ENCODE measurements at regions not wholly inside any gene's neighbourhood (a gene's known extent, or its start where the extent isn't known, plus 50 kb on each side); places are given as distances from the start of the nearest gene placed in this dataset.
"Not testable (repeated sequence)": the region's sequence is repeated elsewhere in the genome, so short reads cannot be mapped to it uniquely, and the experiment has no call there.

DNA sequence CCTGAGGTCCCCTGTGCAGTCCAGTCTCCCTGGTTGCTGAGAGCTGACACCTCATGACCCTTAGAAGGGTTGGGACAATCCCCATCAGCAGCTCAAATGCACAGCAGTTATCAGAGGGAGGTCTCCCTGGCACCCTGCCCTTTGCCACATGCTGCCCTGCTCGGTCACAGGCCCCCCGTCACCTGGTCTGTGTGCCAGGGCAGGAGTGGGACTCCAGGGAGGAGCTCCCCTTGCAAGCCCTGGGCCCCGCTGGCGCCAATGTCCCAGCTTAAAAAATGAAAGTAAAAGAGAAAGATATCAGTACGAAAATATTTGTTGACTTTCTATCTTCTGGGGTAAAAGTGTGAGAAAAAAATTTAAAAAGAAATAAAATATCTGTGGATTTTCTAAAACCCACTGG lies 68.1 kb upstream of the SLC22A16 start:
- Mint-ChIP-seq H3K27ac (no peak overlapping the region), H3K4me1 (ENCODE audit: low read depth) (peaks cover 9% of the 10 kb centered on the region), H3K4me3 (no peak overlapping the region), H3K9me3 (peaks cover 9% of the 10 kb centered on the region), H3K27me3 (peaks cover 5% of the 10 kb centered on the region), H3K36me3 (ENCODE audit: low read depth) (no peaks in the 10 kb centered on the region)
- intact Hi-C loops (cut with micrococcal nuclease) = no loop called here

DNA sequence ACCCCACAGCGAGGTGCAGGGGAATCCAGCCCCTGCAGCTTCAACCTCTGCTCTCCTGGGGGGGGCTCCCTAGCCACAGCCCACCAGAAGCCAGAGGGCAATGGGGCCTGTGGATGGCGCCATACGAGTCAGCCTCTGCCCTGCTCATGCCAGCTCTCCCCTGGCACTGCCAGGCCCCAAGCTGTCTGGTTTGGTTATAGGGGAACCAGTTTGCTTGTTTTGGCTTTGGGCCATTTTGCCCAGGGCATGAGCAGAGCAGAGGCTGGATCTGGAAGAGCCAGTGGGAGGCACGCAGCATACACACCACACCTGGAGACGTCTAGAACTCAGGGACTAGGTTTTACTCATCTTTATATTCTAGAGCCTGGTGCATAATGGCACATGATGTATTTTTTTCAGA lies 66.7 kb upstream of the SLC22A16 start:
- intact Hi-C loops (cut with micrococcal nuclease) = no loop called here
- Mint-ChIP-seq H3K27me3 (peaks cover 5% of the 10 kb centered on the region), H3K4me1 (ENCODE audit: low read depth) (peaks cover 9% of the 10 kb centered on the region), H3K36me3 (ENCODE audit: low read depth) (no peaks in the 10 kb centered on the region), H3K27ac (no peak overlapping the region), H3K4me3 (no peak overlapping the region), H3K9me3 (peaks cover 16% of the 10 kb centered on the region)

DNA sequence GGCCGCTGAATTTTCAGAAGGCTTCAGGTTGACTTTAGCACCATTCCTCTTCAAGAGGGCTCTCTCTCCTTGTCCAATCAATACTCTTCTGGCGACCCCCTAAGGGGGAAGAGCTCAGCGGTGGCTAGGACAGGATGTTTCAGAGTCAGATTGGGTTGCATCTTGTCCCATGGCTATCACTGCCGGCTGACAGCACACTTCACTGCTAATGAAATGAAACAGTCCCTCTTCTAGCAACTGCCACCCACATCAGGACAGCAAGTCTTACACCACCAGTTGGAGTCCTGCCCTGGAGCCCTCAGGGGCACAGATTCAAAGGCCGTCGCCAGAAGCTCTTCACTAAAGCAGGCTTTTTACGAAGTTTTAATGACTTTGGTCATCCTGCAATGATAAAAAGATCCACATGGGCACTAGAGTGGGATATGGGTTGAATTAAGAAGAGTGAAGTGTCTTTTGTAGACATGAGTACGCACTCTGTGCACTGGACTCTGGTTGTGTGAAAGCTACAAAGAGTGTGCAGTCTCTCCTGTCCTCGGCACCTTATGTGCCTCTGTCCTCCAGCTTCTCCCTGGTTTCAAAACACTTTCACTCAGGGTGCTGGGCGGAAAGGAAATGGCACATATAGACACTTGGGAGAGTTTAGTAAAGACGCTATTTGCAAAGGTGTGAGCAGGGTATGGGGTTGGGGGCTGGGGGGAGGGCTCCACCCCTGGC lies 66.1 kb upstream of the SLC22A16 start:
- peaks cover 5% of the 10 kb centered on the region for H3K27me3 Mint-ChIP-seq
- H3K4me1 Mint-ChIP-seq (ENCODE audit: low read depth) = peaks cover 12% of the 10 kb centered on the region
- no peak overlapping the region for H3K27ac Mint-ChIP-seq
- no peak overlapping the region for H3K4me3 Mint-ChIP-seq
- peaks cover 16% of the 10 kb centered on the region for H3K9me3 Mint-ChIP-seq
- intact Hi-C loops (cut with micrococcal nuclease) = no loop called here
- no peaks in the 10 kb centered on the region for H3K36me3 Mint-ChIP-seq (ENCODE audit: low read depth)

DNA sequence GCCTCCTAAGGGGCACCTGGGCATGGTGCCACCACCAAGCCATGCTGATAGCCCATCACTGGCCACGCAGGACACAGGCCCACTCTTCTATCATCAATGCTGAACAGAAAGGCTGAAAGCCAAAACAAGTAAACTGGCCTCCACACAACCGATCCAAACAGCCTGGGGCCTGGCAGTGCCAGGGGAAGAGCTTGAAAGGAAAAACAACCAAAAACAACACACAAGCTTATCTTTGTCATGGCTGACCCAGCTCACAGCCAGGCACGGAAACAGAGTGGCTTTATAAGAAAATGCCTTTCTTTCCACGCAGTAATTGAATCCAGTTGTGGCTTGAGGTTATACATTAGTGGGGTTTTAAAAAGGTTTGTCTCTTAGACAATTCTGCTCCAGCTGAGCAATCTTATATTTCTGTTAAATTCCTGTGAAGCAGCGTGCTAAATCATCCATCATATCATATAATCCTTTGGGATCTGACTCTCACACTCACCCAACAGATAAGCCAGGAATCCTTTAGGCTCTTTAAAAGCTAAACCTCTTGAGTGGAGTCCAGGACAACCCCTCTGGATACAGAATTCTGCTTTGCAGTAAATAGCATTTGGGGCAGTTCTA lies 65.4 kb upstream of the SLC22A16 start:
- Mint-ChIP-seq H3K4me3 (no peak overlapping the region), H3K27ac (no peak overlapping the region), H3K9me3 (peaks cover 16% of the 10 kb centered on the region), H3K36me3 (ENCODE audit: low read depth) (no peaks in the 10 kb centered on the region), H3K27me3 (peaks cover 5% of the 10 kb centered on the region), H3K4me1 (ENCODE audit: low read depth) (peaks cover 19% of the 10 kb centered on the region)
- intact Hi-C loops (cut with micrococcal nuclease) = no loop called here

DNA sequence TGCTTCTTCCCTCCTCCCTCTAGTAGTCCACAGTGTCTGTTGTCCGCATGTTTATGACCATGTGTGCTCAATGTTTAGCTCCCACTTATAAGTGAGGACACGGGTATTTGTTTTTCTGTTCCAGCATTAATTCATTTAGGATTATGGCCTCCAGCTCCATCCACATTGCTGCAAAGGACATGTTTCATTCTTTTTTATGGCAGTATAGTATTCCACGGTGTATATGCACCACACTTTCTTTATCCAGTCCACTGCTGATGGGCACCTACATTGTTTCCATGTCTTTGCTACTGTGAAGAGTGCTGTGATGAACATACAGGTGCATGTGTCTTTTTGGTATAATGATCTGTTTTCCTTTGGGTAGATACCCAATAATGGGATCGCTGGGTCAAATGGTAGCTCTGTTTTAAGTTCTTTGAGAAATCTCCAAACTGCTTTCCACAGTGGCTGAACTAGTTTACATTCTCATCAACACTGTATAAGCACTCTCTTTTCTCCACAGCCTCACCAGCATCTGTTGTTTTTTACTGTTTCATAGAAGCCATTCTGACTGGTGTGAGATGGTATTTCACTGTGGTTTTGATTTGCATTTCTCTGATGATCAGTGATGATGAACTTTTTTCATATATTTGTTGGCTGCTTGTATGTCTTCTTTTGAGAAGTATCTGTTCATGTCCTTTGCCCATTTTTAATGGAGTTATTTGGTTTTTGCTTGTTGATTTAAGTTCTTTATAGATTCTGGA lies 63.0 kb upstream of the SLC22A16 start:
- H3K27me3 Mint-ChIP-seq; H3K4me3 Mint-ChIP-seq; H3K36me3 Mint-ChIP-seq (ENCODE audit: low read depth); H3K27ac Mint-ChIP-seq; H3K9me3 Mint-ChIP-seq; intact Hi-C loops (cut with micrococcal nuclease): not testable (repeated sequence)
- H3K4me1 Mint-ChIP-seq (ENCODE audit: low read depth) = peaks cover 32% of the 10 kb centered on the region

DNA sequence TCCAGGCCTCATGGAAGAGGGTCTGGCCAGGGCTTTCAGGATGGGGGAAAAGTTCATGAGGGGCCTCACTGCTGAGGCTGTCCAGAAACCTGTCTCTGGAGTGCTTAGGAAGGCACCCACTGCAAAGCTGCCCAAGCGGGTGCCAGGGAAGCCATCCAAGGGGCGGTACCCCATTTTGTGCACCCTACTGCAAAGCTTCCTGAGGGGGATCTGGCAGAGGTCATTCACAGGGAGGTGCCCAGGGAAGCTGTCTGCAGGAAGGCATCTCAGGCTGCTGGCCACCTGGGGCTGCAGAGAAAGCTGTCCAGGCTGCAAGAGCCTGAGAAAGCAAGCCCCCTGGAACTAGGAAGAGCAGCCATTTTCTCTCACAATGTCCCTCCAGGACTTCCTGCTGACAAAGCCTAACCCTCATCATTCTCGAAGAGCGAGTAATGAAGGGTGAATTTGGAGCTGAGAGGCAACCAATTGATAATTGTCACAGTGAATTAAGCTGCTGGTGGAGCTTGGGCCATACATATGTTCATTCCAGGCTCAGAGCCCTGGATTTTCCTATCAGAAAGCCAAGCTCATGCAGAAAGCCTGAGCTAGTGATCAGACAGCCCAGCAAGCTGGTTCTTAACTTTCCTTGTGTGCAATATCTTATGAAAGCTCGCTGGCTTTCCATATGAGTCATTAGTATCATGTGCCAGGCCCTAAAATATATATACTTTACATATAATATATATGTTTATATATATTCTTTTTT lies 62.2 kb upstream of the SLC22A16 start:
- peaks cover 4% of the 10 kb centered on the region for H3K27me3 Mint-ChIP-seq
- intact Hi-C loops (cut with micrococcal nuclease) = no loop called here
- peaks cover 28% of the 10 kb centered on the region for H3K4me1 Mint-ChIP-seq (ENCODE audit: low read depth)
- H3K27ac Mint-ChIP-seq = no peak overlapping the region
- no peak overlapping the region for H3K4me3 Mint-ChIP-seq
- no peaks in the 10 kb centered on the region for H3K36me3 Mint-ChIP-seq (ENCODE audit: low read depth)
- H3K9me3 Mint-ChIP-seq = peaks cover 8% of the 10 kb centered on the region

DNA sequence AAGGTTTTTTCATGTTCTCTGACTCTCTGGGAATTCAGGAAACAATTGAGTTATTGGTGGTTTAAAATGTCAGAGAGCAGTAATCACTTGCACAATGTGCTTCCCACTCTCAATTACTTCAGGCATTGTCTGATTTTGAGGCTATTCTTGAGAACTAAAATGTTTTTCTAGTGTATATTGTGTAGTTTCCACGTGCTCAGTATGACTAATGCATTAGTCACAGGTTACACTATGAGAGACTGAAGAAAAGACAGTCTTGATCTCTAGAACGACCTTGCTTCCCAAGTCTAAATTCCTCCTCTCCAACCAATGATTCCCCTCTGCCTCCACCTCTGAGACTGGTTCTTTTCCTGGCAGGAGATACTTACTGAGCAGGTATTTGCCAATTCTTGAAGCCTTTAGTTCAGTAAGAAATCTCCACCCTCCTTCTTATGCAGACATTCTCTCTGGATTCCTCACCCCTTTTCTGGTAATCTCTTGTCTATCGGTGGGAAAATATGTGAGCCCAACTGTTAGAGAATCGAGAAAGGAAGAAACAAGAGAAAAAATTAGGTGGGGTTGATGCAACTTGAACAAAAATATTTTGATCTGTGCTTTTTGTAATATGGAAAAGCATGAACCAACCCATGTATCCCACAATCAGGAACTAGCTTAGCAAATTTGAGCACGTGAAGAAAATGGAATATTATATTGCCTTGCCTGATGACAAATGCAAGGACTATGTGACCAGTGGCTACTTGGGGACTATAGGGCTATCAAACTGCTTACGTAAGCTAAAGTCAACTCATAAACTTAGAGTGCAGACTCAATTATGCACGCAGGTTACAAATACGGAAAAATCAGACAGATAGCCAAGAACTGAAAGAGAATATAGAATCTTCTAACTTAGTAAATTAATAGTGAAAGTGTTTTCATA lies 61.1 kb upstream of the SLC22A16 start:
- H3K9me3 Mint-ChIP-seq = peaks cover 8% of the 10 kb centered on the region
- peak overlapping the region; percentile 73 for H3K27ac Mint-ChIP-seq

DNA sequence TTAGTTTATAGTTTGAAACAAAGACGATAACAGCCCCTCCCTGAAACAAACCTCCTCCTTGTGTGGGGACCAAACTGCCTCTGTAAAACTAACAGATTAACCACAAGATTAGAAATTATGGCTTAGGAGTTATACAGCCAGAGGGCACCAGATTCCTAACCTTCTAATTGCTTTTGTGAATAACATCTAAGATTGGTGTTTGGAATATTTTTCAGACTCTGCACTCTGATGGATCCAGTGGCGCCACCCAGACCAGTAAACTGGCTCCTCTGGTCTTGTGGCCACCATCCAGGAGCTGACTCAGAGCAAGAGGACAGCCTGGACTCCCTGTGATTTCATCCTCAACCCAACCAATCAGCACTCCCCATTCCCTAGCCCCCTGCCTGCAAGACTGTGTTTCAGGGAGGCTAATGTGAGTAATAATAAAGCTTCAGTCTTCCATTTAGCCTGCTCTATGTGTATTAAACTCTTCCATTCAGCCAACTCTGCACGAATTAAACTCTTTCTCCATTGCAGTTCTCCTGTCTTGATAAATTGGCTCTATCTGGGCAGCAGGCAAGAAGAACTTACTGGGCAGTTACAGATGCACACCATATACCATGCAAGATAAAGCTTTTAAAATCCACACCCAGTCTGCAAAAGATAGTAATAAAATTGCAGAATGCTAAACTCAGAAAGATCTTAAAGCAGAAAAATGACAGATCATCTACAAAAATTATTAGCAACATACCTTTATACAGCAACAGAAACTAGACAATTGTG lies 58.5 kb upstream of the SLC22A16 start:
- H3K4me1 Mint-ChIP-seq (ENCODE audit: low read depth) = peaks cover 29% of the 10 kb centered on the region
- H3K27ac Mint-ChIP-seq = no peak overlapping the region
- H3K9me3 Mint-ChIP-seq = peaks cover 8% of the 10 kb centered on the region
- H3K4me3 Mint-ChIP-seq = no peak overlapping the region
- intact Hi-C loops (cut with micrococcal nuclease) = no loop called here
- H3K36me3 Mint-ChIP-seq (ENCODE audit: low read depth) = no peaks in the 10 kb centered on the region
- peaks cover 2% of the 10 kb centered on the region for H3K27me3 Mint-ChIP-seq

More for the DNA sequence above, 61.1 kb upstream of the SLC22A16 start:
- intact Hi-C loops (cut with micrococcal nuclease) = no loop called here
- Mint-ChIP-seq H3K27me3 (peaks cover 2% of the 10 kb centered on the region), H3K36me3 (ENCODE audit: low read depth) (no peaks in the 10 kb centered on the region), H3K4me3 (no peak overlapping the region), H3K4me1 (ENCODE audit: low read depth) (peaks cover 23% of the 10 kb centered on the region)

DNA sequence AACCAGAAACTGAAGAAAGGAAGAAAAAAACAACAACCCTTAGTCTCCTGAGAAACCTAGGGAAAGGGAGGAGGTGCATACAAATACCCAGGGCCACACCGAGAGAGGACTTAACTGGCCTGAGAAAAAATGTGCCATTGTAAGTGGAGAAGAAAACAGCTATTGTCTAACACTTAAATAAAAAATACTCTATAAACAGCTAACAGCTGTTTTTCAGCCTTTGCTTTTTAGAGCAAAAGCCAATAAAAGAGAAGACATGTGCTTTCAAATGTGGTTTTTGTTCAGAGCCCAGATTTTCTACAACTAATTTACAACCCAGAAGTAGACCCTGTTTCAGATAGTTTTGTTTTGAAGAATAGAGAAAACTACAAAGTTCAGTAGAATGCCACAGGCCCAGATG lies 56.0 kb upstream of the SLC22A16 start:
- Mint-ChIP-seq H3K27ac (no peak overlapping the region), H3K4me1 (ENCODE audit: low read depth) (peaks cover 43% of the 10 kb centered on the region), H3K9me3 (no peaks in the 10 kb centered on the region), H3K4me3 (no peak overlapping the region), H3K36me3 (ENCODE audit: low read depth) (no peaks in the 10 kb centered on the region), H3K27me3 (peaks cover 2% of the 10 kb centered on the region)
- intact Hi-C loops (cut with micrococcal nuclease) = no loop called here

DNA sequence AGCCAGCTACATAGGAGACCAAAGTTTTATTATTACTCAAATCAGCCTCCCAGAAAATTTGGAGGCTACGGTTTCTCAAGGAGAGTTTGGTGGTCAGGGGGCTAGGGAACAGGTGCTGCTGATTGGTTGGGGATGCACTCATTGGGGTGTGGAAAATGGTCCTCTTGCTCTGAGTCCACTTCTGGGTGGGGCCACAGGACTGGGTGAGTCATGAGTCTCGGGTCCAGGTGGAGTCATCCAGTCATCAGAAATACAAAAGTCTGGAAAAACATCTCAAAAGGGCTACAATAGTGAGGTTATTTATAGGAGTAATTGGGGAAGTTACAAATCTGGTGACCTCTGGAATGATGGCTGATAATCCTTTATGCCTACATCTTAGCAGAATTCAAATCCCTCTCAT lies 54.3 kb upstream of the SLC22A16 start:
- H3K9me3 Mint-ChIP-seq = no peaks in the 10 kb centered on the region
- H3K27me3 Mint-ChIP-seq = peaks cover 2% of the 10 kb centered on the region
- H3K36me3 Mint-ChIP-seq (ENCODE audit: low read depth) = no peaks in the 10 kb centered on the region
- H3K27ac Mint-ChIP-seq = no peak overlapping the region
- peaks cover 38% of the 10 kb centered on the region for H3K4me1 Mint-ChIP-seq (ENCODE audit: low read depth)
- intact Hi-C loops (cut with micrococcal nuclease) = no loop called here
- no peak overlapping the region for H3K4me3 Mint-ChIP-seq

DNA sequence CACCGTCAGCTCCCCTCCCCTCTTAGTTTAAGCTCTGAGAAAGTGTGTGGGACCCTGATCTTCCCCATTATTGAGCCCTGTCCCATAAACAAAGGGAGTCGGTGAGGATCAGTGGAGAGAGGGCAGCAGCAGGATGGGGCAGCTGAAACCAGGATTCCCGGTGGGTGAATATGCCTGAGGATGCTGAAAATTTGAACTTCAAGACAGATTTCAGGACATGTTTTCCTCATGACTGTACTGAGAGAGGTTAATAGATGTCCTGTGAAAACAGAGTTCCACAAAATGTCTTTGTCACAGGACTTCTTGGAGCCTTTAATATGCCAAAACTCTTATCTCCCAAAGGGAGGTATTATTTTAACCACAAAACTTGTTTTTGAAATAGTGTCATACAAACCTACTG lies 53.5 kb upstream of the SLC22A16 start:
- Mint-ChIP-seq H3K9me3 (no peaks in the 10 kb centered on the region), H3K27me3 (peaks cover 1% of the 10 kb centered on the region), H3K27ac (peak overlapping the region; percentile 60), H3K4me3 (no peak overlapping the region), H3K36me3 (ENCODE audit: low read depth) (no peaks in the 10 kb centered on the region), H3K4me1 (ENCODE audit: low read depth) (peaks cover 34% of the 10 kb centered on the region)
- intact Hi-C loops (cut with micrococcal nuclease) = loop anchor here (10.0 kb wide), 1 partner anchor 685 kb away; no protein-coding TSS in a partner anchor

DNA sequence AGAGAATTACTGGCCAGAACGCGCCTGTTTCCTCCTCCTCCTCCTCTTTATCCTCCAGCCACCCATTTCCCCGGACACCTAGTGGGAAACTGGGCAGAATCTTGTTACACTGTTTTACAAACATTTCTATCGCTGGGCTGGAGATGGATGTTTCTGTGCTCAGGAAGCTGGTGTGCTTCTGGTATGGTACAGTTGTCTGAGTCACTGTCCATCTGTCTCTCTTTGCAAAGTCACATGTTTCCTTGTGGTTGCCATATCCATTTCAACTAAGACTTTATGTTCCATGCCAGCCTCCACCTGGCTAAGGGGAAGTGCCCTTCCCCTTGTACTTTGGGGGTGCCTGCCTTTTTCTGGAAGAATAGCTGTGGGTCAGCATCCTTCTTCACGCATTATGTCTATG lies 52.9 kb upstream of the SLC22A16 start:
- peaks cover 31% of the 10 kb centered on the region for H3K4me1 Mint-ChIP-seq (ENCODE audit: low read depth)
- H3K36me3 Mint-ChIP-seq (ENCODE audit: low read depth) = no peaks in the 10 kb centered on the region
- no peaks in the 10 kb centered on the region for H3K27me3 Mint-ChIP-seq
- H3K4me3 Mint-ChIP-seq = no peak overlapping the region
- no peaks in the 10 kb centered on the region for H3K9me3 Mint-ChIP-seq
- peak overlapping the region; percentile 60 for H3K27ac Mint-ChIP-seq
- intact Hi-C loops (cut with micrococcal nuclease) = loop anchor here (10.0 kb wide), 1 partner anchor 685 kb away; no protein-coding TSS in a partner anchor
